ENCODE measurements at regions not wholly inside any gene's neighbourhood (a gene's known extent, or its start where the extent isn't known, plus 50 kb on each side); places are given as distances from the start of the nearest gene placed in this dataset.

DNA sequence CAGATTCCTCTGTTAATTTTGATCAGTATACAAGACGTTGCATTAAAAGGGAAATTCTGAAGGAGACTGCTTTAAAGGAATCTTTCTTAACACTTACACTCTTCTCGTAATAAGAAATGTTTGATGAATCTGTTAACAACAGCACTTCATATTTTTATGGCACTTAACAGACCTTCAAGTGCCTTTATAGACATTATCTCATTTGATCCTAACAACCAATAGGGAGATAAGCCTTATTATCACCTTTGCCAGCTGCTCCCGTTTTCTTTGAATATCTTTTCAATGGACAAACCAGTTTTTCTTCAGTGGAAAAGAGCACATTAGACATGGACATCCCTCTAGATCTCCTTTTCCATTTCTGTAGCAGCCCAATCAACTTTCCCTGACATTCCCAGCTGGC is 653.0 kb upstream of the FAM98A start:
- H3K4me3 ChIP-seq (ENCODE audit: low read length): no peak overlapping the region
- DNase-seq (ENCODE audit: low read depth): no peak

DNA sequence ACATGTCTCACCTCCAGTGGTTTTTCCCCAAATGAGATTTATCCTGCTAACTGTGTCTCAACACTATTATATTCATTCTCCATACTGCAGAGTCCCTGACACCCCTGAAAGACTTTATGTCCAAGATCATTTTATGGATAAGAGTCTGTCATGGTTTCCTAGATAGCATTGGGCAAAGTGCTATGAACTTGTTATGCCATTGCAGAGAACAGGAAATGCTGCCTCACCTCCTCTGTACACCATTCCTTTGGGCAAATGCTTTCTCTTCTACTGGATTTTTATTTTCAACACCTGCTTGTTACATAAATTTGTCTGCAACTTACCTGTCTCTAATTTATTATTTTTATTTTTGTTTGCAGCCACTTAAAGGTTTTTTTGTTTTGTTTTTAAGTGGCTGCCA is 652.5 kb upstream of the FAM98A start:
- TF ChIP-seq, protein P1, sequence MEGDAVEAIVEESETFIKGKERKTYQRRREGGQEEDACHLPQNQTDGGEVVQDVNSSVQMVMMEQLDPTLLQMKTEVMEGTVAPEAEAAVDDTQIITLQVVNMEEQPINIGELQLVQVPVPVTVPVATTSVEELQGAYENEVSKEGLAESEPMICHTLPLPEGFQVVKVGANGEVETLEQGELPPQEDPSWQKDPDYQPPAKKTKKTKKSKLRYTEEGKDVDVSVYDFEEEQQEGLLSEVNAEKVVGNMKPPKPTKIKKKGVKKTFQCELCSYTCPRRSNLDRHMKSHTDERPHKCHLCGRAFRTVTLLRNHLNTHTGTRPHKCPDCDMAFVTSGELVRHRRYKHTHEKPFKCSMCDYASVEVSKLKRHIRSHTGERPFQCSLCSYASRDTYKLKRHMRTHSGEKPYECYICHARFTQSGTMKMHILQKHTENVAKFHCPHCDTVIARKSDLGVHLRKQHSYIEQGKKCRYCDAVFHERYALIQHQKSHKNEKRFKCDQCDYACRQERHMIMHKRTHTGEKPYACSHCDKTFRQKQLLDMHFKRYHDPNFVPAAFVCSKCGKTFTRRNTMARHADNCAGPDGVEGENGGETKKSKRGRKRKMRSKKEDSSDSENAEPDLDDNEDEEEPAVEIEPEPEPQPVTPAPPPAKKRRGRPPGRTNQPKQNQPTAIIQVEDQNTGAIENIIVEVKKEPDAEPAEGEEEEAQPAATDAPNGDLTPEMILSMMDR (conservative IDR thresholded peaks at IDR 0.05; ENCODE audit: low read length): no peak
- no peak overlapping the region for H3K4me3 ChIP-seq (ENCODE audit: low read length)
- no peak for DNase-seq (ENCODE audit: low read depth)

More for the DNA sequence above, 653.0 kb upstream of the FAM98A start:
- TF ChIP-seq, protein P1 (conservative IDR thresholded peaks at IDR 0.05; ENCODE audit: low read length): no peak

DNA sequence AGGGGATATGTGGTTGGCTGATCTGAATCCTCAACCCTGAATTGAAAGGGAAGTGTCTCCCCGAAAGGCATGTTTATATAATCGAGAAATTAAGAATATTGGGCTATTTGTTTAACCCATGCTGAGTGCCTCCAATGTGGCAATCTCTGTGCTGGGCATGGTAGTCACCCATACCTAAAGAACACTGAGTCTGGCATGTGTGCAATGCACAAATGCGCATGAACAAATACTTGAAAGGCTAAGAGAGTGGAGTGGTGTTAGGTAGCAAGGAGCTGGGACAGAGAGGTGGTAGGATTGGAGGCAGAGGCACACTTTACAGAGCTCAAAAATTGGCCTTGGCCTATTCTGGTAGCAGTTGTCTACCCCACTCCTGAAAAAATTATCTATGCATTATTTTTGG is 645.1 kb upstream of the FAM98A start:
- TF ChIP-seq, protein P1 (conservative IDR thresholded peaks at IDR 0.05; ENCODE audit: low read length): no peak
- H3K4me3 ChIP-seq (ENCODE audit: low read length): no peak overlapping the region
- no peak for DNase-seq (ENCODE audit: low read depth)

DNA sequence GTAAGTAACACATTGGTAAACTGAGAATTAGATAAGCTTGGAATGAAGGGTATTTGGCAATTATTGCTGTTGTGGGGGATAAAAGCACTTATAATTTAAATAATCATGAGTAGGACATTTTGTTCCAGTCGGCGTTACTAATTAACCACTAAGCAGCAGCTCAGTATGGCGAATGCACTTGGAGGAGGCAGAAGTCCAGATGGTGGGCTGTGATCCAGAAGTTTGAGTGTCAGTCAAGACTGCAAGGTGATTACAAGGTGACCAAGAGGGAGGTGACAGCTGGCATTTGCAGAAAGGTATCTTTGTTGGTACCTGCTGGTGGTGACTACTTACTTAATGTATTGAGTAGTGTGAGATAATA is 643.6 kb upstream of the FAM98A start:
- no peak for DNase-seq (ENCODE audit: low read depth)
- no peak overlapping the region for H3K4me3 ChIP-seq (ENCODE audit: low read length)
- TF ChIP-seq, protein P1 (conservative IDR thresholded peaks at IDR 0.05; ENCODE audit: low read length): no peak

DNA sequence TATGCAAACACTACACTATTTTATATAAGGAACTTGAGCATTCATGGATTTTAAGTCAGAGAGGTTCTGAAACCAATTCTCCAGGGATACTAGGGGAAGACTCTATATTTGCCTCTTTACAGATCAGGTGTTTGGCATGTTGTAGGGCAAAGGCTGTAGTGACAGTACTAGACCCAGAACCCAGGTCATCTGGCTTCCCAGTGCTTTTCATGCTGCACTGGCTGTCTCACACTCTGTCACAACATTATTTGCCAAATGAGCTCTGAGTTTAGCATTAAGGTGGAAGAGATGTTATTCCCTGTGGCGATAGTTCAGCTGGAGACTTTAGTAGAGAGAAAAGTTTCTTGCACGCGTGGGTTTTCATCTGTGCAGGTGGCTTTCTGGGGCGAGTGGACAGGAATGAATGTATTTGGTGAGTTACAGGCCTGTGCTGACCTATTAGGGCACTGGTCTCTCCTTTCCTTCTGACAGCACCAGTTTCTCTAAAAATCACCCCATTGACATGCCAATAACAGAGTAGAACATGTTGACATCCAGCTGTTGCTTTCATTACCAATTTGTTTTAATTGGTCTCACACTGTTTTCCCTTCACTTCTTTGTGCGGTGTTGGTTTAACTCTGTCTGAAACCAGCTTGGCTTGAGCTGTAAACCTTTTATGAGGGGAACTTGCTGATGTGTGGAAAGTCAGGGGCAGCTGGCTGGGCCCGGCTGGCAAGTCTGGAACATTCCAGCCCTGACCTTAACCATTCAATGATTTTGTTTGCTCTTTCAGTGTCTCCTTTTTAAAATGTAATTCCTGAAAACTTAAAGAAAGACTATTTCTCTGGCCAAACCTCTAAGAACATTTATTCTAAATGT is 643.0 kb upstream of the FAM98A start:
- TF ChIP-seq, protein P1 (conservative IDR thresholded peaks at IDR 0.05; ENCODE audit: low read length): no peak
- DNase-seq (ENCODE audit: low read depth): no peak

DNA sequence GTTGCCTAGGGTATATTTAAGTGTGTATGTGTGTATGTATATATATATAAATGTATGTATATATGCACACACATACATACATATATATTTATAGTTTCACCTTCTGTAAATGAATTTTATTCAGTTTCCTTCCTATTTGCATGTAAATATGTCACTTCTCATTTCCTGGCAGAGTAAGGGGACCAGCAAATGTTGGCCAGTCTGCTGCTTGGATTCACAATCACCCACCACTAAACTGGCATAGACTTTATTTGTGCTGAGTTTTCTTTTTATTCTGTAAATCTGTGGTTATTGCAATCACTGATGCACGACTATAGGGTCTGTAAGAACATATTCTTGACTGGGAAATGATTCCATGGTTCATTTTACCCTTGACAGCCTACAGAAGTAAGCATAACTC is 640.4 kb upstream of the FAM98A start:
- no peak for DNase-seq (ENCODE audit: low read depth)
- TF ChIP-seq, protein P1 (conservative IDR thresholded peaks at IDR 0.05; ENCODE audit: low read length): no peak
- H3K4me3 ChIP-seq (ENCODE audit: low read length): no peak overlapping the region

More for the DNA sequence above, 643.0 kb upstream of the FAM98A start:
- no peak overlapping the region for H3K4me3 ChIP-seq (ENCODE audit: low read length)

DNA sequence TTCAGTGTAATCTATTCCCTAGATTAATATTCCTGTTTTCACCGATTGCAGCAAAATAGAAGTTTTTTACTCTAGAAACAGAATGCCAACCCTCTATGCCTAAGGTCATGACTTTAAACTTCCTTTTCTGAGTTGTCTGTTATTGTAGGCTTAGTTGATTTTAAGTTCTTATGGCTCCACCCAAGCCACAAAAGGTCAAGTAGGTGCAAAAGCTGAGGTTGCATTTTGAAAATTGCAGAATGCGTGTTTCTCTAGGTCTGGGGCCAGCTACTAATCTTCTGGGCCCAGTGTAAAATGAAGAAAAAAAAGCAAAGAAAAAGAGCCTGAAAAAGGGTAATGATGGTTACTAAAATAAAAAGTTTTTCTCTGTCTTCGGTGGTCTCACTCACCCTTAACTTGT is 635.7 kb upstream of the FAM98A start:
- no peak for DNase-seq (ENCODE audit: low read depth)
- TF ChIP-seq, protein P1 (conservative IDR thresholded peaks at IDR 0.05; ENCODE audit: low read length): no peak
- H3K4me3 ChIP-seq (ENCODE audit: low read length): no peak overlapping the region

All from AG10803 (cell line).